WTC11 (cell line): ENCODE measurements at regions not wholly inside any gene's neighbourhood (a gene's known extent, or its start where the extent isn't known, plus 50 kb on each side); places are given as distances from the start of the nearest gene placed in this dataset.

Experiments
- ATAC-seq: fragments of 200-7000 bp; cut with Tn5 transposase; 2 replicates; pipeline ENCODE4 v1.10.0; 2021; ENCODE audit warnings: mild to moderate bottlenecking, moderate library complexity
- CTCF ChIA-PET: fragments of 300-600 bp; sonication (Branson Sonifier 250); formaldehyde crosslinking; loops from one replicate; lab custom pipeline; 2021; ENCODE audit warnings: antibody characterized with exemption; lab: Charles Lee
- POLR2A ChIA-PET: fragments of 350-600 bp; sonication (Branson Sonifier 250); formaldehyde crosslinking; loops from one replicate; lab custom pipeline; 2021; ENCODE audit warnings: antibody characterized with exemption; lab: Charles Lee
- DNase-seq: peaks from one replicate; pipeline ENCODE4 v3.0.0; 2021; ENCODE audit warnings: low spot score
- H3K27ac Mint-ChIP-seq: 2 replicates; pipeline ENCODE4 v1.8.0; 2021; ENCODE audit warnings: mixed read lengths
- H3K27me3 Mint-ChIP-seq: 2 replicates; pipeline ENCODE4 v1.8.0; 2021; ENCODE audit warnings: low read depth, mild to moderate bottlenecking, moderate library complexity, mixed read lengths
- H3K36me3 Mint-ChIP-seq: 2 replicates; pipeline ENCODE4 v1.8.0; 2021; ENCODE audit warnings: mixed read lengths
- H3K4me1 Mint-ChIP-seq: 2 replicates; pipeline ENCODE4 v1.8.0; 2022; ENCODE audit warnings: mixed read lengths
- H3K4me3 Mint-ChIP-seq: 2 replicates; pipeline ENCODE4 v1.8.0; 2021; ENCODE audit warnings: mild to moderate bottlenecking, moderate library complexity, mixed read lengths
- H3K9me3 Mint-ChIP-seq: 2 replicates; pipeline ENCODE4 v1.8.0; 2021; ENCODE audit warnings: mixed read lengths
- ATF2 ChIP-seq: sonication (generic); formaldehyde crosslinking; IDR thresholded peaks from 2 replicates; pipeline ENCODE4 v1.8.1; 2022; ENCODE audit warnings: low read depth, missing genetic modification reagents, borderline replicate concordance
- CTCF ChIP-seq: fragments of 200-600 bp; IDR thresholded peaks from 2 replicates; pipeline ENCODE4 v1.8.0; 2022; ENCODE audit warnings: antibody characterized with exemption
- ESRRA ChIP-seq: sonication (generic); formaldehyde crosslinking; IDR thresholded peaks from 2 replicates; pipeline ENCODE4 v1.8.1; 2022; ENCODE audit warnings: mild to moderate bottlenecking, missing genetic modification reagents, borderline replicate concordance
- FOXP1 ChIP-seq: sonication (generic); formaldehyde crosslinking; IDR thresholded peaks from 2 replicates; pipeline ENCODE4 v1.8.0; 2022; ENCODE audit warnings: missing genetic modification reagents, mild to moderate bottlenecking, moderate library complexity, borderline replicate concordance
- FOXP4 ChIP-seq: sonication (generic); formaldehyde crosslinking; IDR thresholded peaks from 2 replicates; pipeline ENCODE4 v1.8.0; 2022; ENCODE audit warnings: mild to moderate bottlenecking, missing genetic modification reagents
- GABPB1 ChIP-seq: sonication (generic); formaldehyde crosslinking; IDR thresholded peaks from 2 replicates; pipeline ENCODE4 v1.8.1; 2023; ENCODE audit warnings: mild to moderate bottlenecking, missing genetic modification reagents
- HMGA2 ChIP-seq: fragments of 250-450 bp; sonication (Bioruptor Pico); IDR thresholded peaks from 2 replicates; pipeline ENCODE4 v1.4.0; 2021; ENCODE audit warnings: mild to moderate bottlenecking, moderate library complexity
- IRF2 ChIP-seq: sonication (generic); formaldehyde crosslinking; IDR thresholded peaks from 2 replicates; pipeline ENCODE4 v1.8.0; 2022; ENCODE audit warnings: low read depth, missing genetic modification reagents, borderline replicate concordance
- MYBL2 ChIP-seq: sonication (generic); formaldehyde crosslinking; IDR thresholded peaks from 2 replicates; pipeline ENCODE4 v1.8.1; 2023; ENCODE audit warnings: mild to moderate bottlenecking, moderate library complexity, missing genetic modification reagents
- SOX15 ChIP-seq: fragments of 250-450 bp; sonication (Bioruptor Pico); IDR thresholded peaks from 2 replicates; pipeline ENCODE4 v1.9.0; 2021; ENCODE audit warnings: mild to moderate bottlenecking
- ZNF263 ChIP-seq: sonication (generic); formaldehyde crosslinking; IDR thresholded peaks from 2 replicates; pipeline ENCODE4 v1.8.1; 2022; ENCODE audit warnings: low read depth, mild to moderate bottlenecking, moderate library complexity, missing genetic modification reagents
- ZNF317 ChIP-seq: sonication (generic); formaldehyde crosslinking; IDR thresholded peaks from 2 replicates; pipeline ENCODE4 v1.8.1; 2023; ENCODE audit warnings: low read depth, mild to moderate bottlenecking, moderate library complexity, missing genetic modification reagents, borderline replicate concordance
- TF ChIP-seq, protein P1 (sequence below): sonication (generic); formaldehyde crosslinking; IDR thresholded peaks from 2 replicates; pipeline ENCODE4 v1.8.1; 2023; ENCODE audit warnings: mild to moderate bottlenecking, missing genetic modification reagents, moderate library complexity
- TF ChIP-seq, protein P2 (sequence below): sonication (generic); formaldehyde crosslinking; IDR thresholded peaks from 2 replicates; pipeline ENCODE4 v1.8.1; 2023; ENCODE audit warnings: mild to moderate bottlenecking, missing genetic modification reagents, borderline replicate concordance
- TF ChIP-seq, protein P3 (sequence below): fragments of 250-450 bp; sonication (Bioruptor Pico); conservative IDR thresholded peaks from 2 replicates; pipeline ENCODE4 v1.9.0; 2021; ENCODE audit warnings: mild to moderate bottlenecking
- TF ChIP-seq, protein P4 (sequence below): sonication (generic); formaldehyde crosslinking; IDR thresholded peaks from 2 replicates; pipeline ENCODE4 v1.8.1; 2023; ENCODE audit warnings: mild to moderate bottlenecking, missing genetic modification reagents

DNA sequence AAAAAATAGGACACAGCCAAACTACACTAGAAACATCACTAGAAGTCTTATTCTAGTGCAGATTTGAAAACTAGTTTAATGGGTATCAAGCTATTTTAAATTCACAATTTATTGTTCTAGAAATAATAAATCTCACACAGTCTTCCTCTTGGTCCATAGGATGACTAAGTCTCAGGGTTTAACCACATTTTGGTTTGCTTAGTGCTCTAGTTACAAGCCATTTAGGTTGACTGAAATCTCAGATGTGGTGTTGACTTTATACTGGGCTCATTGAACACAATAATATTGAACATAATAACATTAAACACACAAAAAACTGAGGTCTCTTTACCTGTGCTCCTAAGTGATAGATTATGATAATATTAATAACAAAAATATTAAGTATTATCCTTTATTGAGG lies 760.3 kb upstream of the CCDC179 start (continued):
- no peak for TF ChIP-seq GABPB1 (CRISPR knock-in tag)

DNA sequence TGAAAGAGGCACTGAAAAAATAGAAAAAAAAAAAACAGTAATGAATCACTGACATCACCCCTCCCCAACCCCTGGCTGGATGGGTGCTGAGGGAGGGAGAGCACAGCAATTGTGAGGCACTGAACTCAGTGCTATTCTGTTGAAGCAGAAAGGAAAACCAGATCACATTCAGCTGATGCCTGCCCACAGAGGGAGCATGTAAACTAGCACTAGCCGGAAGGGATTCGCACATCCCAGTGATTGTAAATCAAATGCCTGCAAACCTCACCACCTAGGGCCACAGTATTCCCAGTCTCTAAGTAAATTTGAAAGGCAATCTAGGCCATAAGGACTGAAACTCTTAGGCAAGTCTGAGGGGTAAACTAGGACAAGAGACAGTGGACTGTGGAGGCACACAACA lies 772.0 kb upstream of the CCDC179 start:
- H3K4me1 Mint-ChIP-seq, result peaks cover 10% of the 10 kb centered on the region
- TF ChIP-seq, protein P1, sequence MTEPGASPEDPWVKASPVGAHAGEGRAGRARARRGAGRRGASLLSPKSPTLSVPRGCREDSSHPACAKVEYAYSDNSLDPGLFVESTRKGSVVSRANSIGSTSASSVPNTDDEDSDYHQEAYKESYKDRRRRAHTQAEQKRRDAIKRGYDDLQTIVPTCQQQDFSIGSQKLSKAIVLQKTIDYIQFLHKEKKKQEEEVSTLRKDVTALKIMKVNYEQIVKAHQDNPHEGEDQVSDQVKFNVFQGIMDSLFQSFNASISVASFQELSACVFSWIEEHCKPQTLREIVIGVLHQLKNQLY (CRISPR knock-in tag), result no peak
- TF ChIP-seq CTCF, result no peak
- TF ChIP-seq, protein P2, sequence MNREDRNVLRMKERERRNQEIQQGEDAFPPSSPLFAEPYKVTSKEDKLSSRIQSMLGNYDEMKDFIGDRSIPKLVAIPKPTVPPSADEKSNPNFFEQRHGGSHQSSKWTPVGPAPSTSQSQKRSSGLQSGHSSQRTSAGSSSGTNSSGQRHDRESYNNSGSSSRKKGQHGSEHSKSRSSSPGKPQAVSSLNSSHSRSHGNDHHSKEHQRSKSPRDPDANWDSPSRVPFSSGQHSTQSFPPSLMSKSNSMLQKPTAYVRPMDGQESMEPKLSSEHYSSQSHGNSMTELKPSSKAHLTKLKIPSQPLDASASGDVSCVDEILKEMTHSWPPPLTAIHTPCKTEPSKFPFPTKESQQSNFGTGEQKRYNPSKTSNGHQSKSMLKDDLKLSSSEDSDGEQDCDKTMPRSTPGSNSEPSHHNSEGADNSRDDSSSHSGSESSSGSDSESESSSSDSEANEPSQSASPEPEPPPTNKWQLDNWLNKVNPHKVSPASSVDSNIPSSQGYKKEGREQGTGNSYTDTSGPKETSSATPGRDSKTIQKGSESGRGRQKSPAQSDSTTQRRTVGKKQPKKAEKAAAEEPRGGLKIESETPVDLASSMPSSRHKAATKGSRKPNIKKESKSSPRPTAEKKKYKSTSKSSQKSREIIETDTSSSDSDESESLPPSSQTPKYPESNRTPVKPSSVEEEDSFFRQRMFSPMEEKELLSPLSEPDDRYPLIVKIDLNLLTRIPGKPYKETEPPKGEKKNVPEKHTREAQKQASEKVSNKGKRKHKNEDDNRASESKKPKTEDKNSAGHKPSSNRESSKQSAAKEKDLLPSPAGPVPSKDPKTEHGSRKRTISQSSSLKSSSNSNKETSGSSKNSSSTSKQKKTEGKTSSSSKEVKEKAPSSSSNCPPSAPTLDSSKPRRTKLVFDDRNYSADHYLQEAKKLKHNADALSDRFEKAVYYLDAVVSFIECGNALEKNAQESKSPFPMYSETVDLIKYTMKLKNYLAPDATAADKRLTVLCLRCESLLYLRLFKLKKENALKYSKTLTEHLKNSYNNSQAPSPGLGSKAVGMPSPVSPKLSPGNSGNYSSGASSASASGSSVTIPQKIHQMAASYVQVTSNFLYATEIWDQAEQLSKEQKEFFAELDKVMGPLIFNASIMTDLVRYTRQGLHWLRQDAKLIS, result no peak
- CTCF ChIA-PET, result no interaction called here
- DNase-seq, result no peak
- no peaks in the 10 kb centered on the region for H3K36me3 Mint-ChIP-seq
- no peak overlapping the region for H3K27ac Mint-ChIP-seq
- peaks cover 29% of the 10 kb centered on the region for H3K9me3 Mint-ChIP-seq
- peak; percentile 73 for ATAC-seq
- H3K4me3 Mint-ChIP-seq, result no peak overlapping the region
- POLR2A ChIA-PET, result no interaction called here
- H3K27me3 Mint-ChIP-seq, result no peaks in the 10 kb centered on the region

- no peak for DNase-seq
- Mint-ChIP-seq H3K9me3 (peaks cover 33% of the 10 kb centered on the region), H3K4me1 (peaks cover 6% of the 10 kb centered on the region), H3K27ac (no peak overlapping the region; the same call in 1 of the 2 replicates), H3K27me3 (no peaks in the 10 kb centered on the region), H3K36me3 (peaks cover 10% of the 10 kb centered on the region), H3K4me3 (no peak overlapping the region)
- ATAC-seq, result no peak
- ChIA-PET CTCF (no interaction called here), POLR2A (no interaction called here)
- TF ChIP-seq ZNF317 (CRISPR knock-in tag), result no peak
- TF ChIP-seq, protein P3, sequence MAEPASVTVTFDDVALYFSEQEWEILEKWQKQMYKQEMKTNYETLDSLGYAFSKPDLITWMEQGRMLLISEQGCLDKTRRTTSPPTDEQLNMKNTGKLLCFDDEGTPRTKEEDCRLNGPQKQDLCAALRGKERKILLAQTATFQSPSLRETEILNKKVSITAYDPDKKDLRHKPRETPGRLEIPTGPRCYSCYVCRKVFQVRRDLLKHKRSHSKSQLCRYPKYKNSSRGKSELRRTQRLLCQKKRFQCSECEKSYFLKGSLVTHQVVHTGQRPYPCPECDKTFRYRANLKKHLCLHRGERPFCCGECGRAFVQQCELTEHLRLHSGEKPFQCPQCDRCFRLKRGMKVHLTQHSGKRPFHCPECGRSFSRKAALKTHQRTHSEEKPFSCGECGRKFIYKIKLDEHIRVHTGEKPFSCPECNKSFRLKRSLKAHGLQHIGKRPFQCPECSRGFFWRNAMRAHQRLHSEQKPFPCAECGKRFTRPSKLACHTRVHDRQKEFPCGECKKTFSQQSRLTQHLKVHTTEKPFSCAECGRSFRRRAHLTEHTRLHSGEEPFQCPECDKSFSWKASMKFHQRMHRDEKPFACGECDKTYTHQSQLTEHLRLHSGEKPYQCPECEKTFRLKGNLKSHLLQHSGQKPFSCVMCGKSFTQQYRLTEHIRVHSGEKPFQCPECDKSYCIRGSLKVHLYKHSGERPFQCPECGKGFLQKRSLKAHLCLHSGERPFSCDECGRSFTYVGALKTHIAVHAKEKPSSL (CRISPR knock-in tag), result no peak
- TF ChIP-seq SOX15 (CRISPR knock-in tag), result no peak
- TF ChIP-seq, protein P4, sequence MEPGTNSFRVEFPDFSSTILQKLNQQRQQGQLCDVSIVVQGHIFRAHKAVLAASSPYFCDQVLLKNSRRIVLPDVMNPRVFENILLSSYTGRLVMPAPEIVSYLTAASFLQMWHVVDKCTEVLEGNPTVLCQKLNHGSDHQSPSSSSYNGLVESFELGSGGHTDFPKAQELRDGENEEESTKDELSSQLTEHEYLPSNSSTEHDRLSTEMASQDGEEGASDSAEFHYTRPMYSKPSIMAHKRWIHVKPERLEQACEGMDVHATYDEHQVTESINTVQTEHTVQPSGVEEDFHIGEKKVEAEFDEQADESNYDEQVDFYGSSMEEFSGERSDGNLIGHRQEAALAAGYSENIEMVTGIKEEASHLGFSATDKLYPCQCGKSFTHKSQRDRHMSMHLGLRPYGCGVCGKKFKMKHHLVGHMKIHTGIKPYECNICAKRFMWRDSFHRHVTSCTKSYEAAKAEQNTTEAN (CRISPR knock-in tag), result no peak
- TF ChIP-seq, protein P1 (CRISPR knock-in tag), result no peak
- no peak for TF ChIP-seq FOXP1
- no peak for TF ChIP-seq ZNF263
- TF ChIP-seq IRF2 (CRISPR knock-in tag), result no peak
- TF ChIP-seq FOXP4 (CRISPR knock-in tag), result no peak
- no peak for TF ChIP-seq ESRRA (CRISPR knock-in tag)
- no peak for TF ChIP-seq ATF2 (CRISPR knock-in tag)
- TF ChIP-seq HMGA2 (CRISPR knock-in tag), result no peak
- no peak for TF ChIP-seq MYBL2
Observed at GRCh38 chr11:23644443-23644842, 784.2 kb upstream of the CCDC179 start.
